A172 (cell line): ENCODE measurements at regions not wholly inside any gene's neighbourhood (a gene's known extent, or its start where the extent isn't known, plus 50 kb on each side); places are given as distances from the start of the nearest gene placed in this dataset.
A peak's percentile ranks its signal among the peaks of the same experiment; 100 is the strongest.
"Not testable (repeated sequence)": the region's sequence is repeated elsewhere in the genome, so short reads cannot be mapped to it uniquely, and the experiment has no call there.

Experiments
- DNase-seq: peaks from one replicate; pipeline ENCODE4 v3.0.0-alpha.2; 2015; ENCODE audit warnings: low spot score

- no peak for DNase-seq
Measured at GRCh38 chr14:100419856-100420255, 96.7 kb downstream of the SLC25A47 start.

DNA sequence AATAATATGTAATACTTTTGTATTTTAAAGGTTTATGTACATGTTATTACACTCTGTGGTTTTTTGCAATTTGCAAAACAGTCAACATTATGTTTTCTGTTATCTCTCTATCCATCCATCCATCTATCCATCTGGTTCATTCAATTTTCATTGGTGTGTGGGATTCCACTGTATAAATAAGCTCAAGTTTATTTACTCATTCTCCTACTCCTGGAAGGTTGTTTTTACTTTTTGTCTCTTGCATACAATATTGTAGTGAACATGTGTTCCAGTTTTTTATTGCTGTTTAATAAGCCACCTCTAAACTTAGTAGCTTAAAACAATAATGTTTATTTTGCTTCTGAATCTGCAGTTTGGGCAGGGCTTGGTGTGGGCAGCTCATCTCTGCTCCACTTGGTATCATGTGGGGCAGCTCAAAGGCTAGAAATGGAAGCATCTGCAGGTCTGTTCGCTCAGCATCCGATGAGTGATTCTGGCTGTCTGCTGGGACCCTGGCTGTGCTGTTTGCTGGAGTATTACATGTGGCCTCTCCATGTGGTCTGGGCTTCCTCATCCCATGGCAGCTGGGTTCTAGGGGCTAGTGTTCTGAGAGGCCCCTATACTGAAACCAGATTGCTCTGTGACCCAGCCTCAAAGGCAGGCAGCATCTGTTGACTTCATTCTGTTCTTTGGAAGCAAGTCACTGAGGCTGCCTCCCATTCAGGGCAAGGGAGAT is 98.8 kb downstream of the SLC25A47 start:
- DNase-seq, result no peak

DNA sequence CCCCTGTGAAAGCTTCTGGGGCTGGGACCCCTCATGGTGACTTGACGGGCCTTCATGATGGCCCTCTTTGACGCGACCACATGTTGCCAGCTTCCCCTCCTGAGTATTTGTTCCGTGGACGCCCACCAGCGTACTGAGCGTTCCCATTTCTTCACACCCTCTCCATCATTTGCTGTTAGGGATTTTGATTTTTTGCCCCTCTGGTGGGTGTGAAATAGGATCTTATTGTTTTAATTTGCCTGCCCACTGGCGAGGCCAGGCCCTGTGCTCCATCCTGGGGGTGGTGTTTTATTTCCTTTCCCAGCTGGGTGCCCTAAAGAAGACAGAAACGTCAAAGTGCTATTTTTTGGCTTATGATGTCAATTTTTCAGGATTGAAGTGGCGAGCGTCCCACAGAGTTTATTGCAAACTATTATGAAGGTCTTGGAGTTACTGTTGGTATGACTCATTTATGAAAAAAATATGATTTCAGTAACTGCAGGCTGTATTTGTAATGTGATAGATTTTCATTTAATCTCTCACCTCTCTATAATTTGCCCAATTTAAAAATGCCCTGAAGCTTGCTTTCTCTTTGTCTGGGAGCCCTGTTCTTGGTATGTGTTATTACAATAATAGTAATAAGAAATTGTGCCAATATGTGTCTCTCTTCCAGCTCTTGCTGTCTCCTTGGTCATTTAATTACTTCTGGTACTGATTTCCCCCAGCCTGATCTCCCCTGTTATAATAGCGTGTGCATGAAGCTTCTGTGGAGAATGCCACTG is 99.6 kb downstream of the SLC25A47 start:
- no peak for DNase-seq

- no peak for DNase-seq
Measured at GRCh38 chr14:100423317-100424010, 100.3 kb downstream of the SLC25A47 start.

- DNase-seq, result peak; percentile 38
Measured at GRCh38 chr14:100424504-100425428, 101.6 kb downstream of the SLC25A47 start.

DNA sequence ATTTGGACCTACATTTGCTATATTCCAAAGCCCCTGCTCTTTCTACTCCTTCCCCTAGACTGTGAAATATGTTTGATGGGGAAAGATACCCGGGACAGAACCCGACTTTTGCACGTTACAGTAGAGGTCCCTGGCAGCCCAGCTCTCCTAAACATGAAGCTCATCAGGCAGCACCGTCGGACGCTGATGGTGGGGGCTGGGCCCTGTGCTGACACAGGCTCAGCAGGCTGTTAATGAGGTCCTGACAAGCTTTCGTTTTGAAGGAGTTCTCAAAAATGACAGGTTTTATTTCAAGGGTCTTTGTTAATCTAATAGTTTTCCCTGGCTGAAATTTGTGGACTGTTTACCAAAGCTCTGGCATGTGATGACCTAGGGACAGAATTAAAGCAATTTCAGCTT is 102.3 kb downstream of the SLC25A47 start:
- DNase-seq, result no peak

- no peak for DNase-seq
Measured at GRCh38 chr14:100426314-100426713, 103.2 kb downstream of the SLC25A47 start.

DNA sequence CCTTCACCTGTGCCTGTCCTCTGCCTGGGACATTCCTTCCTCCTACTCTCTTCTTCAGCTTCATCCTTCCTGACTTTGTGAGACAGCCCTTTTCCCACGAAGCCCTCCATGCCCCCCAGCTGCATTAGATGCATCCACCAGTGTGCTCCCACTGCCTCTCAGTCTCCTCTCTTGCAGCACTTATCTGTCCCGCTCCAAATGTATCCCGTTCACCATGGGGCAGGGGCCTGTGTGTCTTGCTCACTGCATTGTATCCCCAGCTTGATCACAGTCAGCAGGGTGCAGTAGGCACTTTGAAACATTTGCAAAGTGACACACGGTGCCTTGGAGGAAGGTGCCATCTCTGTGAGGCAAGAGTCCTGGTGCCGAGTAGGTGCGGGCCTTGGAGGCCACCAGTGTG is 104.0 kb downstream of the SLC25A47 start:
- no peak for DNase-seq

GRCh38 chr14:100428727-100429126 is 105.6 kb downstream of the SLC25A47 start:
- peak; percentile 57 for DNase-seq

GRCh38 chr14:100429537-100429936 is 106.4 kb downstream of the SLC25A47 start:
- DNase-seq, result no peak

DNA sequence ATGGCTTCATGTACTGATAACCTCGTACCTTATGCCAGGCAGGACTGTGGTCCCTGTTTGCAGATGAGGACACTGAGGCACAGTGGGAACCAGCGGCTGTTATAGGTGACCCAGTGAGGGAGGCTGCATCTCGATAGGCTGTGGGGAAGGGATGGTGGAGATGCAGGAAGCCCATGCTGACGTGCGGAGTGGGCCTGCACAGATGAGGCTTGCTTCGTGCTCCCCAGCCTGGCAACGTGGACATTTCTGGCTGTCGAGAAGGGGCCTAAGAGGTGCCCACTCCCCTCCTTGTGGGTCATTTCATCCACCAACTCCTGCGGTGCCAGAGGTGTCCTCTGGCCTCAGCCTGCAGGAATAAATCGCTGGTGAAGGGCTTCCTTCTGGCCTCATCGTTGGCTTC is 107.4 kb downstream of the SLC25A47 start:
- DNase-seq, result no peak

DNA sequence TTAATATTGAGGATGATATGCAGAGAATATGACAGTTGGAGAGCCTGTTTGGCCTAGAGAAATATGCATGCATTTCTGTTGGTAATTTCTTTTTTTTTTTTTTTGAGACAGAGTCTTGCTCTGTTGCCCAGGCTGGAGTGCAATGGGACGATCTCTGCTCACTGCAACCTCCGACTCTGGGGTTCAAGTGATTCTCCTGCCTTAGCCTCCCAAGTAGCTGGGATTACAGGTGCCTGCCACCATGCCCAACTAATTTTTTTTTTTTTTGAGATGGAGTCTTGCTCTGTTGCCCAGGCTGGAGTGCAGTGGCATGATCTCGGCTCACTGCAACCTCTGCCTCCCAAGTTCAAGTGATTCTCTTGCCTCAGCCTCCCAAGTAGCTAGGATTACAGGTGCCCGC is 108.3 kb downstream of the SLC25A47 start:
- DNase-seq, result not testable (repeated sequence)

DNA sequence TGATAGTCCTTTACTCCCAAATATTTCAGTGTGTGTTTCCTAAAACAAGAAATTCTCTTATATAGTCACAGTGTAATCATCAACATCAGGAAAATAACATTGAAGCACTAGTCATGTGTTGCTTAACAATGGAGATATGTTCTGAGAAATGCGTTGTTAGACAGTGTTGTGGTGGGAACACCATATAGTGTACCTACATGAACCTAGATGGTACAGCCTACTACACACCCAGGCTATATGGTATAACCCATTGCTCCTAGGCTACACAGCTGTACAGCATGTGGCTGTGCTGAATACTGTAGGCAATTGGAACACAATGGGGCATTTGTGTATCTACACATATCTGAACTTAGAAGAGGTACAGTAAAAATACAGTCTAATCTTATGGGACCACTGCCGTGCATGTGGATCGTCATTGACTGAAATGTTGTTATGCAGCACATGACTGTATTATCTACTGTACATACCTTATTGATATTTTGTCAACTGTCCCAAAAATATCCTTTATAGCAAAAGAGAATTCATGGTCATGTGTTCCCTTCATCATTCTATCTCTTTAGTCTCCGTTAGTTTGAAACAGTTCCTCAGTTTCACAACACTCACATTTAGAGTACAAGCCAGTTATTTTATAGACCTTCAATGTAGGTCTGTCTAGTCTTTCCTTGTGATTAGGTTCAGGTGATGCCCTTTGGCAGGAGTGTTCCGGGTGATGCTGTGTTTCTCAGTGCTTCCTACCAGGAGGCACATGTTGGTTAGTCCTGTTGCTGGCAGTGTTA is 109.7 kb downstream of the SLC25A47 start:
- no peak for DNase-seq

- no peak for DNase-seq
Measured at GRCh38 chr14:100433428-100433814, 110.3 kb downstream of the SLC25A47 start.

DNA sequence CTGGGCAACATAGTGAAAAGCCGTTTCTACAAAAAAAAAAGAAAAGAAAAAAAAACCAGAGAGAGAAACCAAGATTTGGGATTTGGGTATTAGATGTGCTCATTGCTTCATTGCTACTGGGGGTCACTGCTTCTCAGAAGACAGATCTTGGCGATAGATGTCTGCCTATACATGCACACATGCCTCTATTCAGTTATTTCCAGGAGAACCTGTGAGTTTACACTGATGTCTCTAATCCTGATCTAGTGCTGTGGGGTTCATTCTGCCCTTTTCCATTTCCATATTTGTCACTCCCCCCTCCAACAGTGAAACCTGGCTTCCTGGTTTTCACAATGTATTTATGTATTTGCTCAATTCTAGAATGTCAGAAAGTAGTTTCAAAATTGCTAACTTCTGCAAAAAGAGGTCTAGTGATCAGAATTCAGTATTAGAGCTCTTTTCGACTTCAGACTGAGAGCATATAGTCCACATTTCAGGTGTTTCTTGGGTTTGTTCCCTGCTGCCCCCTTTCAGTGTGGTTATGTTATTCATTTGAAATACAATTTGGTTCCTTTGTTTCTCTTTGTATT is 111.0 kb downstream of the SLC25A47 start:
- DNase-seq, result no peak

- no peak for DNase-seq
Measured at GRCh38 chr14:100434911-100435438, 111.8 kb downstream of the SLC25A47 start.

GRCh38 chr14:100435459-100435858 is 112.3 kb downstream of the SLC25A47 start:
- no peak for DNase-seq

DNA sequence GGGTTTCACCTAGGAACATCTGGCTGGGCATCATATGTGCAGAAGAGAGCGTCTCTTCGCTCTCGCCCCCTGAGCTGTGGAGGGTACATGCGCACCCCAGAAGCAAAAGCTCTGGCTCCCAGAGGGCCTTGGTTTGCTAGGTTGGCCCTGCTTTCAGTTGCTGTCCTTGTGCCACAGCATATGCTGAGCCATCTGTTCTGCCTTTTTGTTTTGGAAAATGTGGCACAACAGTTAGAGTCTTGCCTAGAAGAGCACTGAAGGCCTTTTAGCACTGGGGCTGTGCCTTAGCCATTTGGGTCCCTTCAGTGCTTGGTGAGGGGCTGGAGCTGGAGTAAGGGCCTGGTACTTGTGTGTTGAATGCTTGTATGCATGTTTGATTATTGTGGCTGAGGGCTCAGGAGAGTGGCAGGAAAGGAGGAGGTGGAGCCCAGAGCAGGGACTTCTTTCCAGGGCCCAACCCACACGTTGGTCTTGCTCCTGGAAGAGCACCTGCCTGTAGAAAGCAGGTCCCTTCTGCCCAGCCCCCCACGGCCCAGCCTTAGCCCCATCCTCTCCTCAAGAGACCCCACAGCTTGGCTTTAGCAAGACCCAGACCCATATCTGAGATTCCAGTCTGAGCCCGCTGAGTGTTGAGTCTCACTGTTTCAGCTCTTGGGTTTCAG is 113.7 kb downstream of the SLC25A47 start:
- no peak for DNase-seq

DNA sequence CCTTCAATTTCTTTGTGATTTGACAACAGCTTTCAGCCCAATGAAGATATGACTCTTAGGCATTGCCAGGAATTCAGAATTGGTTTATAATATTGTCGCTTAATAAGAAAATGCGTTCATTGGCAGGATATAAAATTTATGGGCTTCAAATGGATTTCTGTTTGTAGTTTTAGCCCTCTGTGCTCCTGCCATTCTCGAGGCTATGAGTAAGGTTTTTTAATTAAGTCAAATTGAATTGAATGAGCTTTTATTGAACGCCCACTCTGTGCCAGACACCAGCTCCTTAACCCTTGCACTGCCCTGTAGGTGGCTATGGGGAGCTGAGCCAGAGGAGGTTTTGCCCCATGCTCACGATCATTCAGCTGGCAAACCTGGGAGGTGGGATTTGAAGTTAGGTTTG is 115.1 kb downstream of the SLC25A47 start:
- DNase-seq, result no peak
